HepG2 (cell line): ENCODE measurements at regions not wholly inside any gene's neighbourhood (a gene's known extent, or its start where the extent isn't known, plus 50 kb on each side); places are given as distances from the start of the nearest gene placed in this dataset.
A peak's percentile ranks its signal among the peaks of the same experiment; 100 is the strongest.

Experiments
- ATAC-seq: fragments of 200-7000 bp; cut with Tn5 transposase; 3 replicates; pipeline ENCODE4 v1.9.1; 2020; ENCODE audit warnings: mild to moderate bottlenecking, moderate library complexity
- BruUV-seq: library from RNA; stranded (reverse); fragments of 400-500 nt; replicated peaks from 2 replicates; lab custom pipeline; 2021; lab: Mats Ljungman, UMichigan
- CTCF ChIA-PET: fragments of 300-600 bp; formaldehyde crosslinking; extraction: SDS; loops from one replicate; lab custom pipeline; 2021; ENCODE audit warnings: low total read pairs, inconsistent platforms, low intra/inter-chr PET ratio; lab: Yijun Ruan, JAX
- POLR2A ChIA-PET: fragments of 350-600 bp; sonication (Branson Sonifier 250); formaldehyde crosslinking; loops from one replicate; lab custom pipeline; 2020; ENCODE audit warnings: antibody characterized with exemption, inconsistent platforms; lab: Yijun Ruan, JAX
- DNase-seq: peaks from one replicate; pipeline ENCODE4 v3.0.0-alpha.2; 2015; ENCODE audit warnings: low spot score
- FAIRE-seq: peaks from 3 replicates; lab custom pipeline; 2011; peaks lifted over from hg19 to GRCh38; lab: Jason Lieb, UNC
- H2AFZ ChIP-seq: one replicate; pipeline ENCODE4 v1.6.1; 2011; ENCODE audit warnings: low read length, inconsistent platforms
- H3K27ac ChIP-seq: fragments of 300-600 bp; 3 replicates; pipeline ENCODE4 v1.8.0; 2011; ENCODE audit warnings: mixed run types, mild to moderate bottlenecking, mixed read lengths, low read length, inconsistent platforms; ENCODE audit not compliant: insufficient read depth; ENCODE audit errors: extremely low read length
- H3K27me3 ChIP-seq, 2 experiments: fragments of 200-600 bp in 1 of 2; 2 replicates in 1 of 2; 3 replicates in 1 of 2; pipeline versions ENCODE4 v1.6.0 to v1.8.0; 2011; ENCODE audit warnings: low read length in 2 of 2, mild to moderate bottlenecking in 2 of 2, moderate library complexity in 2 of 2, inconsistent platforms in 1 of 2; ENCODE audit not compliant: insufficient read depth in 2 of 2, control insufficient read depth in 1 of 2
- H3K36me3 ChIP-seq, 2 experiments: fragments of 200-600 bp in 1 of 2; replicated peaks in 1 of 2; 2 replicates in 1 of 2; 3 replicates in 1 of 2; pipeline versions ENCODE4 v1.5.1 to v1.8.0; 2011; ENCODE audit warnings: low read length in 2 of 2, inconsistent platforms in 1 of 2; ENCODE audit not compliant: insufficient read depth in 2 of 2, control insufficient read depth in 1 of 2
- H3K4me1 ChIP-seq: 2 replicates; pipeline ENCODE4 v1.5.1; 2012; ENCODE audit warnings: low read length, inconsistent platforms; ENCODE audit not compliant: insufficient read depth
- H3K4me2 ChIP-seq: 2 replicates; pipeline ENCODE4 v1.6.0; 2011; ENCODE audit warnings: low read depth, low read length, inconsistent platforms
- H3K4me3 ChIP-seq, 3 experiments: fragments of 200-600 bp in 1 of 3; sonication (generic), shearing (Covaris generic) in 1 of 3; replicated peaks in 1 of 3; 2 replicates each; pipeline ENCODE4 v1.5.1; 2011 to 2016; ENCODE audit warnings: low read length in 3 of 3, inconsistent platforms in 2 of 3, low read depth in 2 of 3, mild to moderate bottlenecking in 2 of 3, control low read depth in 1 of 3, mixed read lengths in 1 of 3; ENCODE audit not compliant: insufficient read depth in 1 of 3
- H3K79me2 ChIP-seq: one replicate; pipeline ENCODE4 v1.6.1; 2011; ENCODE audit warnings: low read length, inconsistent platforms; ENCODE audit not compliant: insufficient read depth
- H3K9ac ChIP-seq: 2 replicates; pipeline ENCODE4 v1.6.0; 2011; ENCODE audit warnings: mild to moderate bottlenecking, low read depth, low read length, inconsistent platforms; ENCODE audit not compliant: insufficient read depth
- H3K9me3 ChIP-seq: 2 replicates; pipeline ENCODE4 v1.5.1; 2012; ENCODE audit warnings: mild to moderate bottlenecking, low read length
- H4K20me1 ChIP-seq: 2 replicates; pipeline ENCODE4 v1.6.0; 2011; ENCODE audit warnings: inconsistent platforms, mild to moderate bottlenecking, low read length, moderate library complexity; ENCODE audit not compliant: insufficient read depth
- KDM3A ChIP-seq: IDR thresholded peaks from 2 replicates; pipeline ENCODE4 v1.6.1; 2018; ENCODE audit warnings: low read depth, missing compliant biosample characterization
- NFKBIZ ChIP-seq: IDR thresholded peaks from 2 replicates; pipeline ENCODE4 v1.6.1; 2018; ENCODE audit warnings: missing genetic modification reagents, missing compliant biosample characterization
- NR3C1 ChIP-seq: sonication (generic); formaldehyde crosslinking; IDR thresholded peaks from 2 replicates; pipeline ENCODE4 v1.4.0; 2020; ENCODE audit warnings: missing genetic modification reagents
- POLR2AphosphoS2 ChIP-seq: IDR thresholded peaks from 2 replicates; pipeline ENCODE4 v1.6.1; 2011; ENCODE audit warnings: low read depth, low read length, improper control_type of control experiment
- RBM22 ChIP-seq: fragments of 200-400 bp; formaldehyde crosslinking; optimal IDR thresholded peaks from 2 replicates; pipeline ENCODE3; 2017; ENCODE audit warnings: mild to moderate bottlenecking, low read length, moderate library complexity
- ZBTB10 ChIP-seq: sonication (generic); formaldehyde crosslinking; IDR thresholded peaks from 2 replicates; pipeline ENCODE4 v1.4.0; 2020; ENCODE audit warnings: missing genetic modification reagents, borderline replicate concordance
- ZNF362 ChIP-seq: sonication (generic); formaldehyde crosslinking; IDR thresholded peaks from 2 replicates; pipeline ENCODE4 v1.4.0; 2020; ENCODE audit warnings: missing genetic modification reagents, mild to moderate bottlenecking, borderline replicate concordance
- ZNF646 ChIP-seq: sonication (generic); formaldehyde crosslinking; IDR thresholded peaks from 2 replicates; pipeline ENCODE4 v1.9.0; 2021; ENCODE audit warnings: mild to moderate bottlenecking, missing genetic modification reagents
- ZNF749 ChIP-seq: sonication (generic); formaldehyde crosslinking; IDR thresholded peaks from 2 replicates; pipeline ENCODE4 v1.8.0; 2022; ENCODE audit warnings: mild to moderate bottlenecking, missing genetic modification reagents, moderate library complexity, borderline replicate concordance
- WGBS: methylation state at CpG from one replicate; pipeline ENCODE4 v1.1.6; 2017; ENCODE audit warnings: low lambda C conversion rate; 5-methylcytosine and 5-hydroxymethylcytosine counted together
- in situ Hi-C: cut with HindIII; loops from 2 replicates; pipeline ENCODE4 v1.10.0; 2017; ENCODE audit warnings: low pct_unique_long_range_greater_than_20kb; ENCODE audit not compliant: extremely low pct_ligation_motif_present
- intact Hi-C: fragments of 100-400 bp; cut with micrococcal nuclease; formaldehyde crosslinking; loops from one replicate; pipeline ENCODE4 v1.10.0; 2022; ENCODE audit not compliant: unreplicated experiment

GRCh38 chr12:69168363-69168762 lies 71.0 kb upstream of the CPSF6 start:
- H3K4me1 ChIP-seq = no peaks in the 10 kb centered on the region
- no peak for TF ChIP-seq NR3C1 (CRISPR knock-in tag)
- no peak for TF ChIP-seq POLR2AphosphoS2
- no peak for TF ChIP-seq ZNF362
- no peak for TF ChIP-seq ZNF749 (CRISPR knock-in tag)
- TF ChIP-seq KDM3A (CRISPR knock-in tag) = no peak
- TF ChIP-seq NFKBIZ (CRISPR knock-in tag) = no peak
- in situ Hi-C loops (no loop called here), intact Hi-C loops (no loop called here)
- no peaks in the 10 kb centered on the region for H3K9me3 ChIP-seq
- WGBS = 44% methylated on average over 5 of the region's 5 CpGs
- no peak for DNase-seq
- FAIRE-seq = no peak
- H3K4me2 ChIP-seq = no peak overlapping the region
- ATAC-seq = no peak; the same call in 2 of the 3 replicates
- BruUV-seq = no TSS peak
- H3K4me3 ChIP-seq = no peak overlapping the region
- H4K20me1 ChIP-seq = no peaks in the 10 kb centered on the region
- no peak overlapping the region for H2AFZ ChIP-seq
- H3K27me3 ChIP-seq = peaks cover 0 to 10% of the 10 kb centered on the region in 2 experiments; a peak in 2 of 5 replicates
- no peak overlapping the region for H3K9ac ChIP-seq
- no peak overlapping the region for H3K27ac ChIP-seq
- no peaks in the 10 kb centered on the region for H3K79me2 ChIP-seq
- POLR2A ChIA-PET = no interaction called here
- H3K36me3 ChIP-seq = no peaks in the 10 kb centered on the region
- CTCF ChIA-PET = no interaction called here

- Histone ChIP-seq H3K79me2 (no peaks in the 10 kb centered on the region), H2AFZ (no peak overlapping the region), H3K4me2 (no peak overlapping the region), H3K4me3 (no peak overlapping the region), H3K36me3 (no peaks in the 10 kb centered on the region), H3K9me3 (no peaks in the 10 kb centered on the region), H3K27me3 (peaks cover 0 to 14% of the 10 kb centered on the region in 2 experiments; a peak in 2 of 5 replicates), H4K20me1 (no peaks in the 10 kb centered on the region), H3K9ac (no peak overlapping the region), H3K27ac (no peak overlapping the region), H3K4me1 (no peaks in the 10 kb centered on the region)
- ChIA-PET CTCF (no interaction called here), POLR2A (no interaction called here)
- BruUV-seq = no TSS peak
- in situ Hi-C loops (no loop called here), intact Hi-C loops (no loop called here)
- 34% methylated on average over 3 of the region's 3 CpGs for WGBS
- no peak for FAIRE-seq
- DNase-seq = no peak
- peak; percentile 47; the same call in 2 of the 3 replicates for ATAC-seq
- TF ChIP-seq ZBTB10 = no peak
- TF ChIP-seq RBM22 = no peak
- TF ChIP-seq ZNF646 (CRISPR knock-in tag) = no peak
Measured at GRCh38 chr12:69168828-69169227, 70.5 kb upstream of the CPSF6 start.
